ENCODE measurements at regions not wholly inside any gene's neighbourhood (a gene's known extent, or its start where the extent isn't known, plus 50 kb on each side); places are given as distances from the start of the nearest gene placed in this dataset.

DNA sequence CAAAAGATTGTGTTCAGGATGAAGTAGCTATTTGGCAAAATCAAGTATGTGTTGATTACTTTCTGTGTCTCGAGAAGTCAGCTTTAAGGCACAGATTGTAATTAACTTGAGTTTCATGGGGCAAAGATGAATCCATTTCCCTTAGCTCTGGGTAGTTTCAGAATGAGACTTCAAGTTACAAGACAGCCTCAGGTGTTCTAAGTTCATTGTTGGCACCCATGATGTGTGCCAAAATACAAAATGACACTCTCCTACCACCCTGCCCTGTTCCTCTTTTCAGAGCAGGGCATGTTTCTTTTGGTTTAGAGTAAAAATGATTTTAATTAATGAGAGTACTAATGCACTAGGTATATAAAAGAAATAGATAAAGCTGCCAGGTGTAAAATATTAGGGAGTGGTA, 797.6 kb upstream of the POT1 start:
- TF ChIP-seq EZH2phosphoT487 (IDR thresholded peaks at IDR 0.05; ENCODE audit: borderline replicate concordance, low read length) = no peak
- TF ChIP-seq, protein P1, sequence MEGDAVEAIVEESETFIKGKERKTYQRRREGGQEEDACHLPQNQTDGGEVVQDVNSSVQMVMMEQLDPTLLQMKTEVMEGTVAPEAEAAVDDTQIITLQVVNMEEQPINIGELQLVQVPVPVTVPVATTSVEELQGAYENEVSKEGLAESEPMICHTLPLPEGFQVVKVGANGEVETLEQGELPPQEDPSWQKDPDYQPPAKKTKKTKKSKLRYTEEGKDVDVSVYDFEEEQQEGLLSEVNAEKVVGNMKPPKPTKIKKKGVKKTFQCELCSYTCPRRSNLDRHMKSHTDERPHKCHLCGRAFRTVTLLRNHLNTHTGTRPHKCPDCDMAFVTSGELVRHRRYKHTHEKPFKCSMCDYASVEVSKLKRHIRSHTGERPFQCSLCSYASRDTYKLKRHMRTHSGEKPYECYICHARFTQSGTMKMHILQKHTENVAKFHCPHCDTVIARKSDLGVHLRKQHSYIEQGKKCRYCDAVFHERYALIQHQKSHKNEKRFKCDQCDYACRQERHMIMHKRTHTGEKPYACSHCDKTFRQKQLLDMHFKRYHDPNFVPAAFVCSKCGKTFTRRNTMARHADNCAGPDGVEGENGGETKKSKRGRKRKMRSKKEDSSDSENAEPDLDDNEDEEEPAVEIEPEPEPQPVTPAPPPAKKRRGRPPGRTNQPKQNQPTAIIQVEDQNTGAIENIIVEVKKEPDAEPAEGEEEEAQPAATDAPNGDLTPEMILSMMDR (IDR thresholded peaks at IDR 0.05; ENCODE audit: low read depth, low read length, poor library complexity, severe bottlenecking) = no peak
- Histone ChIP-seq H3F3A (ENCODE audit: control insufficient read depth, insufficient read depth) (no peaks in the 10 kb centered on the region), H3K4me2 (ENCODE audit: low read length) (no peak overlapping the region), H3K27ac (ENCODE audit: low read depth, low read length) (no peak overlapping the region), H3K36me3 (ENCODE audit: control insufficient read depth, low read length) (no peaks in the 10 kb centered on the region), H4K20me1 (ENCODE audit: control insufficient read depth, insufficient read depth, low read depth, low read length) (no peaks in the 10 kb centered on the region), H3K79me2 (ENCODE audit: control insufficient read depth, low read length) (no peaks in the 10 kb centered on the region), H3K9me3 (ENCODE audit: control insufficient read depth, insufficient read depth, low read length) (no peaks in the 10 kb centered on the region), H3K4me1 (ENCODE audit: control insufficient read depth, low read length) (no peaks in the 10 kb centered on the region), H3K4me3 (ENCODE audit: low read length) (no peak overlapping the region), H3K9me2 (replicated peaks; ENCODE audit: control insufficient read depth, low read length) (no peaks in the 10 kb centered on the region), H3K27me3 (ENCODE audit: control insufficient read depth, low read length) (no peaks in the 10 kb centered on the region)

DNA sequence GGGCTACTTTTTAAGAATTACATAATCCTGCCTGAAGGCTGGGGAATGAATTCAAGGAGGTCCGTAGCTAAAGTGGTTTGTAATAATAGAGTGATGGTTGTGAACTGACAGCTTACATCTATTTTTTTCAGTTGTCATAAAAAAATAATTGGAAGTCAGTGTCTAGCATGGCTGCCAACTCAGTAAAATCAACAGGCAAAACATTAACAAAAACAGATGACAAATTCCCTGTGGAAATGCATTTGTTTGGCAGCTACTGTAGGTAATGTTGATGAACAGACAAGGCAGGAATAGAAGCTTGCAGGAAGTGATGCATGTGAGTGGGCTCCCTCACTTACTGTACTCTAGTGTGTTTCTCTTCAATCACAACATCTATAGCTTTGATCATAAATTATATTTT, 766.0 kb upstream of the POT1 start:
- TF ChIP-seq, protein P1 (IDR thresholded peaks at IDR 0.05; ENCODE audit: low read depth, low read length, poor library complexity, severe bottlenecking) = no peak
- no peak for TF ChIP-seq EZH2phosphoT487 (IDR thresholded peaks at IDR 0.05; ENCODE audit: borderline replicate concordance, low read length)
- no peak overlapping the region for H3K27ac ChIP-seq (ENCODE audit: low read depth, low read length)
- no peaks in the 10 kb centered on the region for H3F3A ChIP-seq (ENCODE audit: control insufficient read depth, insufficient read depth)
- H3K27me3 ChIP-seq (ENCODE audit: control insufficient read depth, low read length) = no peaks in the 10 kb centered on the region
- no peaks in the 10 kb centered on the region for H3K9me3 ChIP-seq (ENCODE audit: control insufficient read depth, insufficient read depth, low read length)
- H3K79me2 ChIP-seq (ENCODE audit: control insufficient read depth, low read length) = no peaks in the 10 kb centered on the region
- no peak overlapping the region for H3K4me2 ChIP-seq (ENCODE audit: low read length)
- H4K20me1 ChIP-seq (ENCODE audit: control insufficient read depth, insufficient read depth, low read depth, low read length) = no peaks in the 10 kb centered on the region
- no peaks in the 10 kb centered on the region for H3K36me3 ChIP-seq (ENCODE audit: control insufficient read depth, low read length)
- H3K9me2 ChIP-seq (replicated peaks; ENCODE audit: control insufficient read depth, low read length) = no peaks in the 10 kb centered on the region
- H3K4me3 ChIP-seq (ENCODE audit: low read length) = no peak overlapping the region
- H3K4me1 ChIP-seq (ENCODE audit: control insufficient read depth, low read length) = no peaks in the 10 kb centered on the region

DNA sequence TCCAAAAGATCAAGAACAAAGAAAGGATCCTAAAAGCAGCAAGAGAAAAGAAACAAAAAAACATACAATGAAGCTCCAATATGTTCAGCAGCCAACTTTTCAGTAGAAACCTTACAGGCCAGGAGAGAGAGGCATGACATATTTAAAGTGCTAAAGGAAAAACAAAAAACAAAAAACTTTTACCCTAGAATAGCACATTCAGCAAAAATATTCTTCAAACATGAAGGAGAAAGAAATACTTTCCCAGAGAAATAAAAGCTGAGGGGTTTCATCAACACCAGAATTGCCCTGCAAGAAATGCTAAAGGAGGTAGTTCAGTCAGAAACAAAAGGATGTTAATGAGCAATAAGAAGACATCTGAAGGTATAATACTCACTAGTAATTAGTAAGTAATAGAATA, 753.5 kb upstream of the POT1 start:
- H3K4me3 ChIP-seq (ENCODE audit: low read length) = no peak overlapping the region
- no peaks in the 10 kb centered on the region for H4K20me1 ChIP-seq (ENCODE audit: control insufficient read depth, insufficient read depth, low read depth, low read length)
- H3K36me3 ChIP-seq (ENCODE audit: control insufficient read depth, low read length) = no peaks in the 10 kb centered on the region
- no peaks in the 10 kb centered on the region for H3K9me3 ChIP-seq (ENCODE audit: control insufficient read depth, insufficient read depth, low read length)
- no peaks in the 10 kb centered on the region for H3K9me2 ChIP-seq (replicated peaks; ENCODE audit: control insufficient read depth, low read length)
- H3K79me2 ChIP-seq (ENCODE audit: control insufficient read depth, low read length) = no peaks in the 10 kb centered on the region
- H3F3A ChIP-seq (ENCODE audit: control insufficient read depth, insufficient read depth) = no peaks in the 10 kb centered on the region
- no peak overlapping the region for H3K27ac ChIP-seq (ENCODE audit: low read depth, low read length)
- no peaks in the 10 kb centered on the region for H3K4me1 ChIP-seq (ENCODE audit: control insufficient read depth, low read length)
- no peaks in the 10 kb centered on the region for H3K27me3 ChIP-seq (ENCODE audit: control insufficient read depth, low read length)
- TF ChIP-seq, protein P1 (IDR thresholded peaks at IDR 0.05; ENCODE audit: low read depth, low read length, poor library complexity, severe bottlenecking) = no peak
- TF ChIP-seq EZH2phosphoT487 (IDR thresholded peaks at IDR 0.05; ENCODE audit: borderline replicate concordance, low read length) = no peak
- H3K4me2 ChIP-seq (ENCODE audit: low read length) = no peak overlapping the region

DNA sequence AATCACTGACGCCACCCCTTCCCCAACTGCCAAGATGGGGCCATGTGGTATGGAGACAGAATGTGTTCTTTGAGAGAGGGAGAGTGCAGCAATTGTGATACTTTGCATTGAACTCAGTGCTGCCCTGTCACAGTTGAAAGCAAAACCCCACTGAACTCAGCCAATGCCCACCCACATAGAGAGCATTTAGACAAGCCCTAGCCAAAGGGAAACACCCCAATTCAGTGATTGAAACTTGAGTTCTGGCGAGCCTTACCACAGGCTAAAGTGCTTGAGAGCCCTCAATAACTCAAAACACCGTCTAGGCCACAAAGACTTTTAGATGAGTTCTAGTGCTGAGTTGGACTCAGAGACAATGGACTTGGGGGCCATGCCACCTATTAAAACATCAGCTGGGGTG, 751.9 kb upstream of the POT1 start:
- H3K9me2 ChIP-seq (replicated peaks; ENCODE audit: control insufficient read depth, low read length) = no peaks in the 10 kb centered on the region
- no peaks in the 10 kb centered on the region for H3K36me3 ChIP-seq (ENCODE audit: control insufficient read depth, low read length)
- H3K4me2 ChIP-seq (ENCODE audit: low read length) = no peak overlapping the region
- no peak overlapping the region for H3K4me3 ChIP-seq (ENCODE audit: low read length)
- H3K27ac ChIP-seq (ENCODE audit: low read depth, low read length) = no peak overlapping the region
- no peaks in the 10 kb centered on the region for H3K4me1 ChIP-seq (ENCODE audit: control insufficient read depth, low read length)
- no peaks in the 10 kb centered on the region for H4K20me1 ChIP-seq (ENCODE audit: control insufficient read depth, insufficient read depth, low read depth, low read length)
- TF ChIP-seq, protein P1 (IDR thresholded peaks at IDR 0.05; ENCODE audit: low read depth, low read length, poor library complexity, severe bottlenecking) = no peak
- TF ChIP-seq EZH2phosphoT487 (IDR thresholded peaks at IDR 0.05; ENCODE audit: borderline replicate concordance, low read length) = no peak
- no peaks in the 10 kb centered on the region for H3K79me2 ChIP-seq (ENCODE audit: control insufficient read depth, low read length)
- H3F3A ChIP-seq (ENCODE audit: control insufficient read depth, insufficient read depth) = no peaks in the 10 kb centered on the region
- H3K27me3 ChIP-seq (ENCODE audit: control insufficient read depth, low read length) = no peaks in the 10 kb centered on the region
- no peaks in the 10 kb centered on the region for H3K9me3 ChIP-seq (ENCODE audit: control insufficient read depth, insufficient read depth, low read length)

Data from DOHH2 (cell line).